Neural progenitor cell (in vitro differentiated cells): ENCODE measurements at regions not wholly inside any gene's neighbourhood (a gene's known extent, or its start where the extent isn't known, plus 50 kb on each side); places are given as distances from the start of the nearest gene placed in this dataset.

Source experiments
- DNase-seq: peaks from one replicate; pipeline ENCODE4 v3.0.0-alpha.2; 2016; ENCODE audit warnings: low spot score
- H2AFZ ChIP-seq: fragments of 200-600 bp; sonication (generic); replicated peaks from 2 replicates; pipeline ENCODE4 v1.6.1; 2016; ENCODE audit warnings: antibody characterized with exemption
- H3F3A ChIP-seq: fragments of 200-600 bp; sonication (generic); 2 replicates; pipeline ENCODE4 v1.6.1; 2016; ENCODE audit warnings: antibody characterized with exemption, low read depth
- H3K27ac ChIP-seq: fragments of 200-600 bp; sonication (generic); 2 replicates; pipeline ENCODE4 v1.5.1; 2016; ENCODE audit warnings: mild to moderate bottlenecking
- H3K27me3 ChIP-seq: fragments of 200-600 bp; sonication (generic); 2 replicates; pipeline ENCODE4 v1.6.1; 2016; ENCODE audit warnings: mild to moderate bottlenecking, moderate library complexity
- H3K36me3 ChIP-seq: fragments of 200-600 bp; sonication (generic); 2 replicates; pipeline ENCODE4 v1.5.1; 2016
- H3K4me1 ChIP-seq: fragments of 200-600 bp; sonication (generic); 2 replicates; pipeline ENCODE4 v1.6.1; 2016; ENCODE audit warnings: mixed run types
- H3K4me2 ChIP-seq: fragments of 200-600 bp; sonication (generic); 2 replicates; pipeline ENCODE4 v1.6.1; 2016
- H3K4me3 ChIP-seq: fragments of 200-600 bp; sonication (generic); 2 replicates; pipeline ENCODE4 v1.5.1; 2016
- H3K79me2 ChIP-seq: fragments of 200-600 bp; sonication (generic); 2 replicates; pipeline ENCODE4 v1.6.1; 2016; ENCODE audit warnings: low read depth
- H3K9ac ChIP-seq: fragments of 200-600 bp; sonication (generic); 2 replicates; pipeline ENCODE4 v1.6.1; 2016
- H3K9me3 ChIP-seq: fragments of 200-600 bp; sonication (generic); 2 replicates; pipeline ENCODE4 v1.5.1; 2016; ENCODE audit warnings: low read depth
- H4K20me1 ChIP-seq: fragments of 200-600 bp; sonication (generic); 2 replicates; pipeline ENCODE4 v1.6.1; 2016; ENCODE audit warnings: low read depth
- H3K27ac Mint-ChIP-seq: 3 replicates; pipeline ENCODE4 v1.8.0; 2021; ENCODE audit warnings: mixed read lengths
- H3K27me3 Mint-ChIP-seq: 2 replicates; pipeline ENCODE4 v1.8.0; 2022; ENCODE audit warnings: low read depth, mild to moderate bottlenecking, inconsistent platforms, moderate library complexity, mixed read lengths; ENCODE audit not compliant: insufficient read depth
- H3K36me3 Mint-ChIP-seq: 3 replicates; pipeline ENCODE4 v1.8.0; 2021; ENCODE audit warnings: mixed read lengths
- H3K4me1 Mint-ChIP-seq: 3 replicates; pipeline ENCODE4 v1.8.0; 2021; ENCODE audit warnings: mixed read lengths
- H3K4me3 Mint-ChIP-seq: 3 replicates; pipeline ENCODE4 v1.8.0; 2021; ENCODE audit warnings: mild to moderate bottlenecking, moderate library complexity, mixed read lengths
- H3K9me3 Mint-ChIP-seq: 3 replicates; pipeline ENCODE4 v1.8.0; 2020; ENCODE audit warnings: mixed read lengths
- CTCF ChIP-seq: fragments of 200-600 bp; sonication (generic); IDR thresholded peaks from 2 replicates; pipeline ENCODE4 v1.5.1; 2017; ENCODE audit warnings: antibody characterized with exemption, mild to moderate bottlenecking
- EZH2 ChIP-seq: fragments of 200-600 bp; sonication (generic); IDR thresholded peaks from 2 replicates; pipeline ENCODE4 v1.6.1; 2017; ENCODE audit warnings: antibody characterized with exemption, mild to moderate bottlenecking, moderate library complexity
- EZH2phosphoT487 ChIP-seq: fragments of 200-600 bp; sonication (generic); IDR thresholded peaks from 2 replicates; pipeline ENCODE4 v1.6.1; 2017; ENCODE audit warnings: antibody characterized with exemption

- Histone ChIP-seq H3K27me3 (no peaks in the 10 kb centered on the region), H3K27ac (no peak overlapping the region), H3K36me3 (no peaks in the 10 kb centered on the region), H3K79me2 (no peaks in the 10 kb centered on the region), H4K20me1 (no peaks in the 10 kb centered on the region), H3K4me1 (no peaks in the 10 kb centered on the region), H3K9ac (no peak overlapping the region), H3K4me2 (no peak overlapping the region), H2AFZ (peak overlapping the region; percentile 26), H3K4me3 (no peak overlapping the region), H3F3A (no peaks in the 10 kb centered on the region), H3K9me3 (no peaks in the 10 kb centered on the region)
- H3K4me1 Mint-ChIP-seq = no peaks in the 10 kb centered on the region
- H3K36me3 Mint-ChIP-seq = no peaks in the 10 kb centered on the region
- H3K9me3 Mint-ChIP-seq = no peaks in the 10 kb centered on the region
- H3K27me3 Mint-ChIP-seq = peaks cover 5% of the 10 kb centered on the region
- no peak overlapping the region for H3K27ac Mint-ChIP-seq
- H3K4me3 Mint-ChIP-seq = no peak overlapping the region
- no peak for TF ChIP-seq EZH2phosphoT487
- TF ChIP-seq EZH2 = no peak
- no peak for TF ChIP-seq CTCF
- DNase-seq = no peak
These were observed 334.7 kb upstream of the NDST3 start for GRCh38 chr4:117699595-117699994.

GRCh38 chr4:117700111-117700892 lies 334.0 kb upstream of the NDST3 start:
- Histone ChIP-seq H2AFZ (no peak overlapping the region), H4K20me1 (no peaks in the 10 kb centered on the region), H3K27ac (no peak overlapping the region), H3K27me3 (no peaks in the 10 kb centered on the region), H3K36me3 (no peaks in the 10 kb centered on the region), H3F3A (no peaks in the 10 kb centered on the region), H3K79me2 (no peaks in the 10 kb centered on the region), H3K4me2 (no peak overlapping the region), H3K9me3 (no peaks in the 10 kb centered on the region), H3K4me3 (no peak overlapping the region), H3K4me1 (no peaks in the 10 kb centered on the region), H3K9ac (no peak overlapping the region)
- no peaks in the 10 kb centered on the region for H3K9me3 Mint-ChIP-seq
- no peak overlapping the region for H3K27ac Mint-ChIP-seq
- H3K36me3 Mint-ChIP-seq = no peaks in the 10 kb centered on the region
- H3K4me3 Mint-ChIP-seq = no peak overlapping the region
- H3K27me3 Mint-ChIP-seq = peaks cover 5% of the 10 kb centered on the region
- H3K4me1 Mint-ChIP-seq = no peaks in the 10 kb centered on the region
- DNase-seq = no peak
- TF ChIP-seq EZH2phosphoT487 (no peak), CTCF (peak; percentile 61)

GRCh38 chr4:117702353-117702752 lies 331.9 kb upstream of the NDST3 start:
- Histone ChIP-seq H3K9me3 (no peaks in the 10 kb centered on the region), H3K79me2 (no peaks in the 10 kb centered on the region), H3F3A (no peaks in the 10 kb centered on the region), H3K27me3 (no peaks in the 10 kb centered on the region), H2AFZ (no peak overlapping the region), H3K4me2 (no peak overlapping the region), H3K4me3 (no peak overlapping the region), H3K9ac (no peak overlapping the region), H3K27ac (no peak overlapping the region), H3K4me1 (no peaks in the 10 kb centered on the region), H4K20me1 (no peaks in the 10 kb centered on the region), H3K36me3 (no peaks in the 10 kb centered on the region)
- Mint-ChIP-seq H3K4me3 (no peak overlapping the region), H3K27ac (no peak overlapping the region), H3K9me3 (no peaks in the 10 kb centered on the region), H3K36me3 (no peaks in the 10 kb centered on the region), H3K27me3 (peaks cover 3% of the 10 kb centered on the region), H3K4me1 (no peaks in the 10 kb centered on the region)
- TF ChIP-seq CTCF (no peak), EZH2phosphoT487 (no peak), EZH2 (no peak)
- no peak for DNase-seq
